ENCODE measurements at regions not wholly inside any gene's neighbourhood (a gene's known extent, or its start where the extent isn't known, plus 50 kb on each side); places are given as distances from the start of the nearest gene placed in this dataset.

GRCh38 chr4:173834151-173834550 lies 304.1 kb upstream of the HAND2 start:
- DNase-seq = no peak

GRCh38 chr4:173829565-173829964 lies 299.5 kb upstream of the HAND2 start:
- DNase-seq = no peak

GRCh38 chr4:173827707-173828106 lies 297.7 kb upstream of the HAND2 start:
- DNase-seq = no peak

GRCh38 chr4:173821876-173822275 lies 291.8 kb upstream of the HAND2 start:
- DNase-seq = no peak

- DNase-seq = no peak
Measured at GRCh38 chr4:173821036-173821435, 291.0 kb upstream of the HAND2 start.

GRCh38 chr4:173807347-173807746 lies 277.3 kb upstream of the HAND2 start:
- DNase-seq = no peak

GRCh38 chr4:173805884-173806283 lies 275.9 kb upstream of the HAND2 start:
- no peak for DNase-seq

- no peak for DNase-seq
Measured at GRCh38 chr4:173802662-173803022, 272.6 kb upstream of the HAND2 start.

GRCh38 chr4:173801876-173802661 lies 272.0 kb upstream of the HAND2 start:
- DNase-seq = no peak

- DNase-seq = no peak
Measured at GRCh38 chr4:173801361-173801760, 271.3 kb upstream of the HAND2 start.

GRCh38 chr4:173797296-173797695 lies 267.3 kb upstream of the HAND2 start:
- DNase-seq = no peak

GRCh38 chr4:173794662-173795061 lies 264.6 kb upstream of the HAND2 start:
- no peak for DNase-seq

- DNase-seq = no peak
Measured at GRCh38 chr4:173793937-173794510, 264.0 kb upstream of the HAND2 start.

- no peak for DNase-seq
Measured at GRCh38 chr4:173782660-173783059, 252.6 kb upstream of the HAND2 start.

- no peak for DNase-seq
Measured at GRCh38 chr4:173777921-173778320, 247.9 kb upstream of the HAND2 start.

- no peak for DNase-seq
Measured at GRCh38 chr4:173777421-173777820, 247.4 kb upstream of the HAND2 start.

- DNase-seq = no peak
Measured at GRCh38 chr4:173769568-173769967, 239.5 kb upstream of the HAND2 start.

GRCh38 chr4:173767650-173768049 lies 237.6 kb upstream of the HAND2 start:
- no peak for DNase-seq

GRCh38 chr4:173766171-173766600 lies 236.2 kb upstream of the HAND2 start:
- DNase-seq = no peak

- DNase-seq = no peak
Measured at GRCh38 chr4:173765751-173766150, 235.7 kb upstream of the HAND2 start.

GRCh38 chr4:173763389-173763788 lies 233.4 kb upstream of the HAND2 start:
- DNase-seq = no peak

GRCh38 chr4:173761938-173762337 lies 231.9 kb upstream of the HAND2 start:
- no peak for DNase-seq

- DNase-seq = no peak
Measured at GRCh38 chr4:173761236-173761635, 231.2 kb upstream of the HAND2 start.

- DNase-seq = no peak
Measured at GRCh38 chr4:173758132-173758531, 228.1 kb upstream of the HAND2 start.

GRCh38 chr4:173753408-173753807 lies 223.4 kb upstream of the HAND2 start:
- DNase-seq = no peak
